Body of pancreas (tissue), 4 donors: ENCODE measurements at regions not wholly inside any gene's neighbourhood (a gene's known extent, or its start where the extent isn't known, plus 50 kb on each side); places are given as distances from the start of the nearest gene placed in this dataset.

Source experiments
- ATAC-seq: fragments of 150-250 bp; one replicate; pipeline ENCODE4 v1.9.1; 2016
- DNase-seq, 4 donors: peaks; one replicate each; pipeline ENCODE4 v3.0.0-alpha.2; 2019
- H3K27ac ChIP-seq, 4 donors: fragments of 200-600 bp; sonication (generic); 1 replicate in 3 of 4; 2 replicates in 1 of 4; pipeline versions ENCODE4 v1.5.1 to v1.6.1; 2016 to 2019; ENCODE audit warnings: mild to moderate bottlenecking in 1 of 4, mixed read lengths in 1 of 4, moderate library complexity in 1 of 4
- H3K27me3 ChIP-seq, 2 donors: fragments of 200-600 bp; sonication (generic); one replicate each; pipeline ENCODE4 v1.6.0; 2016; ENCODE audit warnings: mild to moderate bottlenecking in 1 of 2
- H3K36me3 ChIP-seq, 2 donors: fragments of 200-600 bp; sonication (generic); replicated peaks in 1 of 2; 2 replicates each; pipeline ENCODE4 v1.5.1; 2016; ENCODE audit warnings: low read depth in 2 of 2; ENCODE audit not compliant: insufficient read depth in 1 of 2
- H3K4me1 ChIP-seq: fragments of 200-600 bp; sonication (generic); one replicate; pipeline ENCODE4 v1.6.0; 2016
- H3K4me3 ChIP-seq, 2 donors: fragments of 200-600 bp; sonication (generic); 1 replicate in 1 of 2; 2 replicates in 1 of 2; pipeline ENCODE4 v1.5.1; 2016 to 2019
- H3K9me3 ChIP-seq, 3 donors: fragments of 200-600 bp; sonication (generic); 1 replicate in 2 of 3; 2 replicates in 1 of 3; pipeline ENCODE4 v1.5.1; 2016
- POLR2A ChIP-seq, 3 donors: fragments of 450-650 bp; IDR thresholded peaks; one replicate each; pipeline ENCODE4 v1.6.1; 2016; ENCODE audit warnings: antibody characterized with exemption in 3 of 3, mild to moderate bottlenecking in 2 of 3
- WGBS, 2 donors: methylation state at CpG; one replicate each; pipeline ENCODE4 v1.1.5; 2017; 5-methylcytosine and 5-hydroxymethylcytosine counted together
- intact Hi-C: fragments of 100-400 bp; cut with DNase I; formaldehyde crosslinking; loops from one replicate; pipeline ENCODE4 v1.15.1; 2023
- TF ChIP-seq, protein P1 (sequence below), 7 experiments: fragments of 450-650 bp in 4 of 7; fragments of 200-600 bp in 3 of 7; sonication (generic) in 3 of 7; IDR thresholded peaks; one replicate each; pipeline ENCODE4 v1.5.1; 2016 to 2019; ENCODE audit warnings: antibody characterized with exemption in 7 of 7

DNA sequence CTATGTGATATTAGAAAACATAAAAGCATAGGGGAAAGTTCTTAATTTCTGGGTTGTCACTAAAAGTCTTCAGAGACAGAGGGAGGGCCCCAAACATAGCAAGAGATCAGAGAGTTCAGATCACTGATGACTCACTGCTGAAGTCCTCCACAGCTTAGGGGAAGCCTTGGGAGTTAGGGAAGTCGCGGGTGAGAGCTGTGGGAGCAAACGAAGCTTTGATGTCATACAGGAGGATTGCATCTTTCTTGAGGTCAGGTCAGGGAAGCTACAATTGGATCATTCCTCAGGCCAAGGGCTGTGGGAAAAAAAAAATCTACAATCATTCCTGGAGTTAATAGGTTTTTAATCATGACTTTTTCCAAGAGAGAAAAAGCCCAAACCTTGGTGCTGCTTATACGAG lies 96.2 kb downstream of the COPS8 start:
- Histone ChIP-seq H3K36me3 (no peaks in the 10 kb centered on the region), H3K9me3 (no peaks in the 10 kb centered on the region), H3K4me1 (no peaks in the 10 kb centered on the region), H3K4me3 (no peak overlapping the region), H3K27me3 (no peaks in the 10 kb centered on the region), H3K27ac (peak overlapping the region in 1 of 4 donors; percentile 9)
- TF ChIP-seq, protein P1, sequence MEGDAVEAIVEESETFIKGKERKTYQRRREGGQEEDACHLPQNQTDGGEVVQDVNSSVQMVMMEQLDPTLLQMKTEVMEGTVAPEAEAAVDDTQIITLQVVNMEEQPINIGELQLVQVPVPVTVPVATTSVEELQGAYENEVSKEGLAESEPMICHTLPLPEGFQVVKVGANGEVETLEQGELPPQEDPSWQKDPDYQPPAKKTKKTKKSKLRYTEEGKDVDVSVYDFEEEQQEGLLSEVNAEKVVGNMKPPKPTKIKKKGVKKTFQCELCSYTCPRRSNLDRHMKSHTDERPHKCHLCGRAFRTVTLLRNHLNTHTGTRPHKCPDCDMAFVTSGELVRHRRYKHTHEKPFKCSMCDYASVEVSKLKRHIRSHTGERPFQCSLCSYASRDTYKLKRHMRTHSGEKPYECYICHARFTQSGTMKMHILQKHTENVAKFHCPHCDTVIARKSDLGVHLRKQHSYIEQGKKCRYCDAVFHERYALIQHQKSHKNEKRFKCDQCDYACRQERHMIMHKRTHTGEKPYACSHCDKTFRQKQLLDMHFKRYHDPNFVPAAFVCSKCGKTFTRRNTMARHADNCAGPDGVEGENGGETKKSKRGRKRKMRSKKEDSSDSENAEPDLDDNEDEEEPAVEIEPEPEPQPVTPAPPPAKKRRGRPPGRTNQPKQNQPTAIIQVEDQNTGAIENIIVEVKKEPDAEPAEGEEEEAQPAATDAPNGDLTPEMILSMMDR (IDR thresholded peaks at IDR 0.05), result no peak
- TF ChIP-seq POLR2A (IDR thresholded peaks at IDR 0.05), result no peak
- ATAC-seq (peak; percentile 56), DNase-seq (peak in 1 of 4 donors; percentile 30)
- 58 to 65% methylated on average over 4 of the region's 4 CpGs for WGBS, 2 donors
- intact Hi-C loops, result no loop called here

DNA sequence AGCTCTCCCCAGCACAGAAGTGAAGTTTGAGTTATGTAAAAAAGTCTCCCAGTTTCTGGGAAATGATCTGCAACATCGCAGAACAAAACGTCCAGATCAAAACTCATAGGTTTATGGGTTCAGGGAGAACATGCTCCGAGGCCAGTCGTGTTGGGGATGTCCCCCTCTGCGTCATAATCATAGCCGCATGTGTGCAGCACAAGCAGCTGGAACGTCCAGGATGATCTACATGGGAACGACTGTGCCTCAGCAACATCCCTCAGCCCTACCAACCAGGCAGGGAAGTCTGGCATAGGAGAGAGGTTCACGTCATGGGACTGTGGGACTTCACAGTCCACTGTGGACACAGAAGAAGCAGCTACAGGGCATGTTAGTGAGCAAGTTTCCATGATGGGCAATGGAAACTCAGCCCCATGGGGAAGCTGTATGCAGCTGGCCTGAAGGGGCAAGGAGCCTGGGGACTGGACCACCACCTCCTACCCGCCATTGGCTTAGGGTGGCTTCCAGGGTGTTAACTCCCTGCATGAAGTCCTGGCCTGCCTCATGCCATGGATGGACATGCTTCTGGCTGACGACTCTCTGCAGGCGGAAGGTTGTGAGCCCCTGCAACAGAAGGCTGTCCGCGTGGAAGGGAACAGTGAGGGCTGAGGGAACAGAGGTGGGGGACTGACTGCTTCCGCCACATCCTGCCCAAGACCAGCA lies 96.9 kb downstream of the COPS8 start:
- intact Hi-C loops, result no loop called here
- ATAC-seq (peak; percentile 56), DNase-seq (peak in 1 of 4 donors; percentile 38)
- TF ChIP-seq, protein P1 (IDR thresholded peaks at IDR 0.05), result no peak
- no peak for TF ChIP-seq POLR2A (IDR thresholded peaks at IDR 0.05)
- Histone ChIP-seq H3K27ac (peak overlapping the region in 1 of 4 donors; percentile 9), H3K36me3 (no peaks in the 10 kb centered on the region), H3K27me3 (no peaks in the 10 kb centered on the region), H3K4me3 (no peak overlapping the region), H3K9me3 (no peaks in the 10 kb centered on the region), H3K4me1 (no peaks in the 10 kb centered on the region)
- WGBS, 2 donors, result 75% methylated on average over 15 of the region's 15 CpGs

DNA sequence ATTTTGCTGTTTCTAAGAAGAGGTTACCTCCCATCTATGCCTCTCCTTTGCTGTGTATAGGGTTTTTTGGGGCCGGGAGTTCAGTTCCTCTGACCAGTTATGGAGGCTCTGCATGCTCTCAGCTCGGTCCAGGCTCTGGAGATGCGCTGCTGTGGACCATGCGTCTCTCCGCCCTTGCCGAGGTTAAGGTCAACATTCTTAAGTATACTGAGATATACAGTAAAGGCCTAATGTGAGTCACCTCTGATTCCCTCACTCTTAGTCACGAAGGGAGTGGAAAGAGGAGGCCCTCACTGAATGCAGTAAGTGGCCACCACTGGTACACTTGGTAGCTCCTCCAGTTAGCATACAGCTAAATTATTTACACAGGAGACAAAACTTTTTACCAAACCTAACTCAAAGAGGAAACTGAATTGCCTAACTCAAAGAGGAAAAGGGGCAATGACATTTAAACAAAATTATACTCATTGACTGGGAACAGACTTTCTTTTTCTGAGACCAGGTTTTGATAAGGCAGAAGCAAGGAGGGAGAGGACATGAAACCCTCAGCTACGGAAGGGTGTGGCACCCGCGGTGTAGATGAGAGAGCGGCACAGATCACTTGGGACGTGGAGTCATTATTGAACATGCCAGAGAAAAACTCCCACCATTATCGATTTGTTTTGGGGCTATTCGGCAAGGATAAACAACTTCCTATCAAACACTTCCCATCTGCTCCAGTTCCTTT lies 98.7 kb downstream of the COPS8 start:
- intact Hi-C loops, result no loop called here
- Histone ChIP-seq H3K9me3 (no peaks in the 10 kb centered on the region), H3K27me3 (no peaks in the 10 kb centered on the region), H3K36me3 (no peaks in the 10 kb centered on the region), H3K4me1 (no peaks in the 10 kb centered on the region), H3K27ac (no peak overlapping the region), H3K4me3 (no peak overlapping the region)
- no peak for ATAC-seq
- DNase-seq, result no peak
- TF ChIP-seq POLR2A (IDR thresholded peaks at IDR 0.05), result no peak
- TF ChIP-seq, protein P1 (IDR thresholded peaks at IDR 0.05), result no peak
- WGBS, 2 donors, result 82% methylated on average over 14 of the region's 14 CpGs

DNA sequence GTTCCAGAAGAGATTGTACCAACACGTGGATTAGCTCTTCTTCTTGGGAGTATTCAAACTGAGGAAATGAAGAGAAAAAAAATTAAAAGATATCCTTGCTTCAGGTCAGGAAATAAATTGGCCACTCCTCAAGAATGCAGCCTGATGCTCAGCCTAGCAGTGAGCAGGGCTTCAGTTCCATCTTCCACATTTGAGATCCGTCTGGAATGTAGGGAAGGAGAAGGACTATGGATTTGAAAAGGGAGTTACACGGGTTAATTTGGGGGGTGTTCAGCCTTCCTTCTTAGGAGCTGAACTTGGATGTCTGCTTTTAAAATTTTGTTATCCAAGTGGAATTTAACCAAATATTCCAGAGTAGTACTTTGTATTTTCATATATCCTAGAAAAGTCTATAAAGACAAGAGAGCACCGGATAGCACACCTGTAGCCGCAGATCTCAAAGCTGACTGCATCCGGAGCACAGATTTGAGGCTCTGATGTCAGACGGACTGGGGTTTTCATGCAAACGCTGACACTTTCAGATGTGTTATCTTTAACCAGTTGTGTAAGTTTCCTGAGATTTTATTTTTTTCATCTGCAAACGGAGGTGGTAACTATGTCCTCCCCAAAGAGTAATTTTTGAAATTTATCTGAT lies 99.3 kb downstream of the COPS8 start:
- intact Hi-C loops, result no loop called here
- H3K9me3 ChIP-seq, result no peaks in the 10 kb centered on the region
- H3K27me3 ChIP-seq, result no peaks in the 10 kb centered on the region
- H3K27ac ChIP-seq, result no peak overlapping the region
- ATAC-seq (no peak), DNase-seq (no peak)
- H3K4me3 ChIP-seq, result no peak overlapping the region
- TF ChIP-seq POLR2A (IDR thresholded peaks at IDR 0.05), result no peak
- TF ChIP-seq, protein P1 (IDR thresholded peaks at IDR 0.05), result no peak
- no peaks in the 10 kb centered on the region for H3K4me1 ChIP-seq
- H3K36me3 ChIP-seq, result no peaks in the 10 kb centered on the region
- 54 to 62% methylated on average over 9 of the region's 9 CpGs for WGBS, 2 donors
